Keratinocyte (primary cell): ENCODE measurements at regions not wholly inside any gene's neighbourhood (a gene's known extent, or its start where the extent isn't known, plus 50 kb on each side); places are given as distances from the start of the nearest gene placed in this dataset.

Experiments used
- DNase-seq: peaks from one replicate; pipeline ENCODE4 v3.0.0-alpha.2; 2011; ENCODE audit warnings: low read depth, missing footprints, low spot score
- FAIRE-seq: peaks from 2 replicates; lab custom pipeline; 2011; peaks lifted over from hg19 to GRCh38; lab: Jason Lieb, UNC
- H2AFZ ChIP-seq: 2 replicates; pipeline ENCODE4 v1.6.0; 2012; ENCODE audit warnings: low read length, control low read depth, inconsistent platforms; ENCODE audit not compliant: control insufficient read depth
- H3K27ac ChIP-seq: 2 replicates; pipeline ENCODE4 v1.5.1; 2011; ENCODE audit warnings: low read length; ENCODE audit not compliant: control insufficient read depth, insufficient read depth
- H3K27me3 ChIP-seq: 3 replicates; pipeline ENCODE4 v1.6.0; 2011; ENCODE audit warnings: low read length; ENCODE audit not compliant: control insufficient read depth, insufficient read depth; ENCODE audit errors: extremely low read depth
- H3K36me3 ChIP-seq, 2 experiments: 2 replicates in 1 of 2; 3 replicates in 1 of 2; pipeline ENCODE4 v1.5.1; 2011; ENCODE audit warnings: low read length in 2 of 2, mild to moderate bottlenecking in 1 of 2; ENCODE audit not compliant: control insufficient read depth in 2 of 2, insufficient read depth in 2 of 2; ENCODE audit errors: extremely low read depth in 1 of 2
- H3K4me1 ChIP-seq: 3 replicates; pipeline ENCODE4 v1.5.1; 2011; ENCODE audit warnings: low read length; ENCODE audit not compliant: control insufficient read depth, insufficient read depth; ENCODE audit errors: extremely low read depth
- H3K4me2 ChIP-seq: 3 replicates; pipeline ENCODE4 v1.6.0; 2011; ENCODE audit warnings: low read depth, low read length; ENCODE audit not compliant: control insufficient read depth, insufficient read depth; ENCODE audit errors: extremely low read depth
- H3K4me3 ChIP-seq, 3 experiments: fragments of 200-600 bp in 1 of 3; sonication (generic) in 1 of 3; 2 replicates in 2 of 3; 3 replicates in 1 of 3; pipeline ENCODE4 v1.5.1; 2011 to 2016; ENCODE audit warnings: low read length in 3 of 3, mild to moderate bottlenecking in 3 of 3, control low read depth in 2 of 3, inconsistent platforms in 1 of 3, low read depth in 1 of 3, mixed read lengths in 1 of 3, mixed run types in 1 of 3, moderate library complexity in 1 of 3; ENCODE audit not compliant: control insufficient read depth in 2 of 3, insufficient read depth in 2 of 3; ENCODE audit errors: extremely low read depth in 1 of 3
- H3K79me2 ChIP-seq: 2 replicates; pipeline ENCODE4 v1.6.0; 2012; ENCODE audit warnings: low read length; ENCODE audit not compliant: control insufficient read depth, insufficient read depth
- H3K9ac ChIP-seq: 3 replicates; pipeline ENCODE4 v1.6.0; 2011; ENCODE audit warnings: low read length; ENCODE audit not compliant: control insufficient read depth, insufficient read depth; ENCODE audit errors: extremely low read depth
- H3K9me1 ChIP-seq: 3 replicates; pipeline ENCODE4 v1.6.0; 2011; ENCODE audit warnings: low read length; ENCODE audit not compliant: control insufficient read depth, insufficient read depth; ENCODE audit errors: extremely low read depth
- H3K9me3 ChIP-seq: 2 replicates; pipeline ENCODE4 v1.5.1; 2012; ENCODE audit warnings: low read depth, low read length; ENCODE audit not compliant: control insufficient read depth
- H4K20me1 ChIP-seq: 3 replicates; pipeline ENCODE4 v1.6.0; 2011; ENCODE audit warnings: low read length; ENCODE audit not compliant: control insufficient read depth, insufficient read depth; ENCODE audit errors: extremely low read depth
- CTCF ChIP-seq, 3 experiments: IDR thresholded peaks in 1 of 3; conservative IDR thresholded peaks in 1 of 3; optimal IDR thresholded peaks in 1 of 3; 2 replicates in 2 of 3; 3 replicates in 1 of 3; pipeline versions ENCODE3 to v1.5.1; 2011; ENCODE audit warnings: low read length in 3 of 3, mild to moderate bottlenecking in 3 of 3, moderate library complexity in 2 of 3, control low read depth in 1 of 3, inconsistent platforms in 1 of 3; ENCODE audit not compliant: insufficient read depth in 2 of 3; ENCODE audit errors: extremely low read depth in 1 of 3
- EZH2 ChIP-seq: IDR thresholded peaks from one replicate; pipeline ENCODE4 v1.6.1; 2012; ENCODE audit warnings: inconsistent platforms, mild to moderate bottlenecking, low read length, moderate library complexity
- dilution Hi-C: fragments of 300-500 bp; cut with MboI; formaldehyde crosslinking; loops from one replicate; pipeline ENCODE4 v1.7.0; 2020; ENCODE audit warnings: low sequenced_read_pairs; ENCODE audit not compliant: extremely low pct_ligation_motif_present

GRCh38 chr17:83199500-83200201 is 120.2 kb downstream of the METRNL start:
- no peak overlapping the region for H3K4me2 ChIP-seq
- H2AFZ ChIP-seq = no peak overlapping the region
- H3K9me3 ChIP-seq = no peaks in the 10 kb centered on the region
- H3K4me3 ChIP-seq = no peak overlapping the region
- FAIRE-seq (no peak), DNase-seq (no peak)
- no peaks in the 10 kb centered on the region for H4K20me1 ChIP-seq
- no peak overlapping the region for H3K9ac ChIP-seq
- no peaks in the 10 kb centered on the region for H3K9me1 ChIP-seq
- dilution Hi-C loops = no loop called here
- no peaks in the 10 kb centered on the region for H3K79me2 ChIP-seq
- H3K4me1 ChIP-seq = no peaks in the 10 kb centered on the region
- no peaks in the 10 kb centered on the region for H3K36me3 ChIP-seq
- no peak overlapping the region for H3K27ac ChIP-seq
- TF ChIP-seq CTCF (optimal IDR thresholded peaks at IDR 0.05 in 1 of 3, IDR thresholded peaks at IDR 0.05 in 1 of 3, conservative IDR thresholded peaks at IDR 0.05 in 1 of 3; ENCODE audit: extremely low read depth in 1 of 3, insufficient read depth in 2 of 3, low read length in 3 of 3) = no peak
- TF ChIP-seq EZH2 = no peak
- peaks cover 24% of the 10 kb centered on the region for H3K27me3 ChIP-seq

GRCh38 chr17:83200231-83200699 is 120.9 kb downstream of the METRNL start:
- FAIRE-seq (no peak), DNase-seq (no peak)
- Histone ChIP-seq H3K27me3 (peaks cover 24% of the 10 kb centered on the region), H3K9me1 (no peaks in the 10 kb centered on the region), H3K9ac (no peak overlapping the region), H3K4me2 (no peak overlapping the region), H3K27ac (no peak overlapping the region), H3K79me2 (no peaks in the 10 kb centered on the region), H3K9me3 (no peaks in the 10 kb centered on the region), H3K4me3 (no peak overlapping the region), H2AFZ (no peak overlapping the region), H4K20me1 (no peaks in the 10 kb centered on the region), H3K4me1 (no peaks in the 10 kb centered on the region), H3K36me3 (no peaks in the 10 kb centered on the region)
- no peak for TF ChIP-seq EZH2
- dilution Hi-C loops = no loop called here

GRCh38 chr17:83200751-83201150 is 121.3 kb downstream of the METRNL start:
- H3K9ac ChIP-seq = no peak overlapping the region
- H3K4me2 ChIP-seq = no peak overlapping the region
- H3K4me1 ChIP-seq = no peaks in the 10 kb centered on the region
- H2AFZ ChIP-seq = no peak overlapping the region
- peaks cover 19% of the 10 kb centered on the region for H3K27me3 ChIP-seq
- no peaks in the 10 kb centered on the region for H4K20me1 ChIP-seq
- TF ChIP-seq EZH2 (no peak), CTCF (optimal IDR thresholded peaks at IDR 0.05 in 1 of 3, IDR thresholded peaks at IDR 0.05 in 1 of 3, conservative IDR thresholded peaks at IDR 0.05 in 1 of 3; ENCODE audit: extremely low read depth in 1 of 3, insufficient read depth in 2 of 3, low read length in 3 of 3) (no peak)
- DNase-seq = no peak
- no peaks in the 10 kb centered on the region for H3K79me2 ChIP-seq
- H3K9me3 ChIP-seq = no peaks in the 10 kb centered on the region
- no peak for FAIRE-seq
- no peaks in the 10 kb centered on the region for H3K36me3 ChIP-seq
- H3K27ac ChIP-seq = no peak overlapping the region
- dilution Hi-C loops = no loop called here
- no peaks in the 10 kb centered on the region for H3K9me1 ChIP-seq
- no peak overlapping the region for H3K4me3 ChIP-seq
